Kidney epithelial cell (primary cell): ENCODE measurements at regions not wholly inside any gene's neighbourhood (a gene's known extent, or its start where the extent isn't known, plus 50 kb on each side); places are given as distances from the start of the nearest gene placed in this dataset.

Experiments used
- DNase-seq: peaks from one replicate; pipeline ENCODE4 v3.0.0-alpha.2; 2010; ENCODE audit warnings: low read depth
- H3K27me3 ChIP-seq: 2 replicates; pipeline ENCODE4 v1.6.0; 2011; ENCODE audit warnings: low read length; ENCODE audit not compliant: control insufficient read depth, insufficient read depth
- H3K36me3 ChIP-seq: 2 replicates; pipeline ENCODE4 v1.5.1; 2011; ENCODE audit warnings: low read length; ENCODE audit not compliant: control insufficient read depth, insufficient read depth
- H3K4me3 ChIP-seq: 2 replicates; pipeline ENCODE4 v1.5.1; 2011; ENCODE audit warnings: low read depth, mild to moderate bottlenecking, control low read depth, low read length
- CTCF ChIP-seq: IDR thresholded peaks from 2 replicates; pipeline ENCODE4 v1.5.1; 2011; ENCODE audit warnings: mild to moderate bottlenecking, moderate library complexity, low read length, control low read depth, inconsistent platforms; ENCODE audit not compliant: insufficient read depth, poor library complexity, severe bottlenecking

GRCh38 chr5:17433406-17433805, 64.6 kb upstream of the TAF11L2 start:
- Histone ChIP-seq H3K36me3 (no peaks in the 10 kb centered on the region), H3K4me3 (no peak overlapping the region), H3K27me3 (no peaks in the 10 kb centered on the region)
- no peak for TF ChIP-seq CTCF
- no peak for DNase-seq

DNA sequence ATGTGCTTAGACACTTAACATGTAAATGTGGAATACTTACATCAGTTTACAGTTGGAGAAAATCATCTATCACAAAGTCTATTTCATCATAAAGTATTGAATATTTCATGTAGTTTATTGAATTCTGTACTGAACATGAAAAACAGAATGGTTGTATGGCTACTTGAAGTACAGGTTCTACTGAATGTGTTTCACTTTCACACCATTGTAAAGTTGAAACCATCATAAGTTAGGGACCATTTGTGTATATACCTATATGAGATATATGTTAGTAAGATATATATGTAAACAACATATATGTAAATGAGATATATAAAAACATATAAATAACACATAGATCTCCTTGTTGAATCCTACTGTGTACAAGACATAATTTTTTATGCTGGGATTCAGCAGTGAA, 63.0 kb upstream of the TAF11L2 start:
- H3K27me3 ChIP-seq, result no peaks in the 10 kb centered on the region
- no peak for TF ChIP-seq CTCF
- no peak for DNase-seq

DNA sequence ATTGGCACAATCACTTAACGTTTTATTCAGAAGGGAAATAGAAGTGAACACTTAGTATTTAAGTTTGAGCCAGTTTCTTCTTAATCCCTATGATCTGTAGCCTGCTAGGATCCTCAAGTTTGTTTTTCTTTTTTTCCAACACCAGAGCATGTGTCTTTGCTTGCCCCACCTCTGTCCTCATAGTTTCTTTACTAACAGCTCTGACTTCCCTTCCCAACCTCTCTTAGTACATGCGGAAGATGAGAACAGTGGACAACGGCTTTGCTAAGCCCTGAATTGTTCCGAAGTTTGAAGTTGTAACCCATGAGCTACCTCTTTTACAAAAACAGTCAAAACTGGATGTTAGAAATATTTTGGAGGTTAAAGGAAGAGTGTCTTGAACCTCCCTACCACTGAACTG, 61.7 kb upstream of the TAF11L2 start:
- DNase-seq, result no peak
- no peak for TF ChIP-seq CTCF
- Histone ChIP-seq H3K27me3 (no peaks in the 10 kb centered on the region), H3K4me3 (no peak overlapping the region), H3K36me3 (no peaks in the 10 kb centered on the region)

More for the DNA sequence above, 63.0 kb upstream of the TAF11L2 start:
- H3K36me3 ChIP-seq, result no peaks in the 10 kb centered on the region
- H3K4me3 ChIP-seq, result no peak overlapping the region

DNA sequence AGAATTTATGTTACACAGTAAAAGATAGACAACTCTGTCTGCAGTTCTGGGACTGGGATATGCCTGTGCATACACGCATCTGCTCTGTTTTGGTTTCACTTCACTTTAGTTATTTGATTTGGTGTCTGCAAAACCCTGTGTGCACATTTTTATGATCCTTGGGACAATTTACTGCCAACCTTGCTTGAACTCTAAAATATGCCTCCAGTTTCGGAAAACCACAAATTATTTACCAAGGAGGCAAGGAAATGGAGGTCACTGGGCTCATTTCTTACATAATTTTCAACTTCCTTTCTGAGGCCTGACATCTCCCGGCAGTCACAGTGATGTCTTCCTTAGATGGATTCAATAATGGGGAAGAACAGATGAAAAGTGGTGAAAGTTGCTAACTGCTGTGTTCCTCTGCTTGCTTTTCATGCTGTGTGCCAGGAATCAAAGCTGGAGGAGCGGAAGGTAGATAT, 61.2 kb upstream of the TAF11L2 start:
- no peaks in the 10 kb centered on the region for H3K36me3 ChIP-seq
- no peak for DNase-seq
- no peak overlapping the region for H3K4me3 ChIP-seq
- no peaks in the 10 kb centered on the region for H3K27me3 ChIP-seq
- no peak for TF ChIP-seq CTCF

DNA sequence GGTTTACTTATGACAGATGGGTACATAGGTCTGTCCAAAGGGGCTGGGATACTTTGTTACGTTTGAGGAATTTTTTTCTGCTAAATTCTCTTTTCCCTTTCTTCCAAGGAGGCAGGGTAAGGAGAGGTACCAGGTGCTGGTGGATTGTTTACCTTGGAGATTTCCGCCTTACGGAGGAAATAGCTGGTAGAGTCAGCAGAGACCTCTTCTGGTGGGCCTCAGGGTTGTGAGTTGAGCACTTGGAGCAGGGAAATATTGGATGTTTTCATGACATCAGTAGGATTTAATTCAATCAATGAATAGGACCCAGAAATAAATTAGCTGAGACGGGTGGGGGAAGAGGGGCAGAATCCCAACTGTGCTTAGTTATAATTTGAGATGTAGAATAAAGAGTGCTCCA, 60.0 kb upstream of the TAF11L2 start:
- TF ChIP-seq CTCF, result no peak

DNA sequence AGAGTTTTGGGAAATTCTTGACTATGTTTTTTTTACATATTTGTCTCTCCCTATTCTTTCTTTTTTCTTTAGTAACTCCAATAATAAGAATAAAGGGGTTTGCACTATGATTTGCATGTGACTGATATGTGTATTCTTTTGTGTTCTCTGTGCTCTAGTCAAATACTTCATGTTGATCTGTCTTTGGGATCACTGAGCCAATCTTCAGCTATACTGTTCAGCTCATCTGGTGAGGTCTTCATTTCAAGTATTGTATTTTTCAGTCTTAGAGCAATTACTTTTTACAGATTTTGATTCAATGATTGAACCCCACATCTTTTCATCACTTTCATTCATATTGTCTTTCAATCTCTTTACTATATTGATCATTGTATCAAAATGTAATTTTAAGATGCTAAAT, 58.1 kb upstream of the TAF11L2 start:
- no peak for TF ChIP-seq CTCF
- H3K36me3 ChIP-seq, result no peaks in the 10 kb centered on the region
- H3K4me3 ChIP-seq, result no peak overlapping the region
- no peaks in the 10 kb centered on the region for H3K27me3 ChIP-seq
- DNase-seq, result no peak

More for the DNA sequence above, 60.0 kb upstream of the TAF11L2 start:
- no peaks in the 10 kb centered on the region for H3K27me3 ChIP-seq
- H3K36me3 ChIP-seq, result no peaks in the 10 kb centered on the region
- no peak overlapping the region for H3K4me3 ChIP-seq
- DNase-seq, result no peak
